ENCODE measurements at regions not wholly inside any gene's neighbourhood (a gene's known extent, or its start where the extent isn't known, plus 50 kb on each side); places are given as distances from the start of the nearest gene placed in this dataset.

DNA sequence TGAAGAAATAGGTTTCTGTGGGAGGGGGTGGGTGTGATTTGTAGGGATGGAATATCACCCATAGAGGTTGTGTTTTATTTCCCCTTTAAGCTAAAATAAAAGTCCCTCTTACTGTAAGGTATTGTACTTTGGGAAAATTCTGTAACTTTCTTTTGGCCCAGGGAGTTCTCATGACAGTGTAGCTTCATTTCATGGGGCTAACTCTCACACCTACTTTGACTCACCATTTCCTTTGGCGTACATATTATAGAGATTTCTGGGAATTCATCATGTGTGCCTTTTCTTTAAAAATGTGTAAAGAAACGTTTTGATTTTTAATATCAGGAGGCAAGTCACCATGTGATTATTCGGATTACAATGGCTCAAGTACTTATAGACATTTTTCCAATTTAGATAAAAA lies 477.7 kb upstream of the CFAP20DC start:
- no peak overlapping the region for H3K4me3 Mint-ChIP-seq
- no peaks in the 10 kb centered on the region for H3K4me1 Mint-ChIP-seq
- DNase-seq = no peak
- H3K9me3 Mint-ChIP-seq = no peaks in the 10 kb centered on the region
- no peaks in the 10 kb centered on the region for H3K27me3 Mint-ChIP-seq
- no peaks in the 10 kb centered on the region for H3K36me3 Mint-ChIP-seq
- H3K27ac Mint-ChIP-seq = no peak overlapping the region
- ATAC-seq (replicated peaks) = no peak

DNA sequence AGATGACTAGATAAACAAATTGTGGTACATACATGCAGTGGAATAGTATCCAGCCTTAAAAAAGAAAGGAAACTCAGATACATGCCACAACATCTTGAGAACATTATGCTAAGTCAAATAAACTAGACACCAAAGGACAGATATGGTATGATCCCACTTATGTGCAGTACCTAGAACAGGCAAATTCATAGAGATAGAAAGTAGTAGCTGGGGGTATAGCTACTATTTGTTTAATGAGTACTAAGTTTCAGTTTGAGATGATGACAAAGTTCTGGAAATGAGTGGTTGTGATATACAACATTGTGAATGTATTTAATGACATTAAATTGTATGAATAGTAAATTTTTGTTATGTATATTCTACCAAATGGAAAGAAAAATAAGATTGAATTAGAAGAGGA lies 477.2 kb upstream of the CFAP20DC start:
- Mint-ChIP-seq H3K27me3 (no peaks in the 10 kb centered on the region), H3K36me3 (no peaks in the 10 kb centered on the region), H3K9me3 (no peaks in the 10 kb centered on the region), H3K27ac (no peak overlapping the region), H3K4me1 (no peaks in the 10 kb centered on the region), H3K4me3 (no peak overlapping the region)
- no peak for DNase-seq
- ATAC-seq (replicated peaks) = no peak

DNA sequence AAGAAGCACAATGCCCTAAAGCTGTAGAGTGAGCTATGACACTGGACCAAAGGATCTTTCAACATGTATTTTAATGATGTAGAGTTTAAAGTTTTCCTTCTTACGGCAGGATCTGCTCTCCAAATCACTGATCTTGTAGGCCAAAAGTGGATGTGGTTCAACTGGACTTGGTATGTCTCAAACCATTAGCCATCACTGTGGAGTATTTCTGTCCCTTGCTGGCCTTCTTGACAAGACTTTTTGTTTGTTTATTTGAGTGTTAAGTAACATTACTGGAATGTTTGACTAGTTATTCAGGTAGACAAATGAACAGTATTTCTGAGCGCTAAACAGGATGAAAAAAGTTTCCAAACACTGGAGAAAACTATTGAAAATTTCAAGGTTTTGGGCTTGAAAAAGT lies 472.7 kb upstream of the CFAP20DC start:
- no peak for DNase-seq
- no peak overlapping the region for H3K27ac Mint-ChIP-seq
- ATAC-seq (replicated peaks) = no peak
- H3K4me1 Mint-ChIP-seq = no peaks in the 10 kb centered on the region
- H3K4me3 Mint-ChIP-seq = no peak overlapping the region
- H3K9me3 Mint-ChIP-seq = no peaks in the 10 kb centered on the region
- no peaks in the 10 kb centered on the region for H3K27me3 Mint-ChIP-seq
- no peaks in the 10 kb centered on the region for H3K36me3 Mint-ChIP-seq

DNA sequence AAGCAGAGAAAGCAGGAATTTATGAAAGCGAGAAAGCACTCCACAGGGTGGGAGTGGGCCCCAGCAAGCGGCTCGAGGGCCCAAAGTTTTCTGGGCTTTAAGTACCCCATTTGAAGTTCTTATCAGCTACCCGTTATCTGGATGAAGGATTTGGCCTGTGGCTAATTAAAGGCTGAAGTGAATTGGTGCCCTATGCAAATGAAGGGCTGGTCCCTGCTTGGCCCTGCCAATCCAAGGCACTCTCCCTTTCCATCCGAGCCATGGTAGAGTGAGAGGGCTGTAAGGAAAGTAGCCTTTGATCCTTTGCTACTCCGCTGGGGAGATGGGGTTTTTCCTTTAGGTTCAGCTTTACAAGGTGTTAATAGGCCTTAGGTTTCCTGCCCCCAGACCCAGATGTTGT lies 469.3 kb upstream of the CFAP20DC start:
- DNase-seq (no peak), ATAC-seq (replicated peaks) (no peak)
- Mint-ChIP-seq H3K36me3 (no peaks in the 10 kb centered on the region), H3K4me1 (no peaks in the 10 kb centered on the region), H3K9me3 (no peaks in the 10 kb centered on the region), H3K4me3 (no peak overlapping the region), H3K27me3 (no peaks in the 10 kb centered on the region), H3K27ac (no peak overlapping the region)

DNA sequence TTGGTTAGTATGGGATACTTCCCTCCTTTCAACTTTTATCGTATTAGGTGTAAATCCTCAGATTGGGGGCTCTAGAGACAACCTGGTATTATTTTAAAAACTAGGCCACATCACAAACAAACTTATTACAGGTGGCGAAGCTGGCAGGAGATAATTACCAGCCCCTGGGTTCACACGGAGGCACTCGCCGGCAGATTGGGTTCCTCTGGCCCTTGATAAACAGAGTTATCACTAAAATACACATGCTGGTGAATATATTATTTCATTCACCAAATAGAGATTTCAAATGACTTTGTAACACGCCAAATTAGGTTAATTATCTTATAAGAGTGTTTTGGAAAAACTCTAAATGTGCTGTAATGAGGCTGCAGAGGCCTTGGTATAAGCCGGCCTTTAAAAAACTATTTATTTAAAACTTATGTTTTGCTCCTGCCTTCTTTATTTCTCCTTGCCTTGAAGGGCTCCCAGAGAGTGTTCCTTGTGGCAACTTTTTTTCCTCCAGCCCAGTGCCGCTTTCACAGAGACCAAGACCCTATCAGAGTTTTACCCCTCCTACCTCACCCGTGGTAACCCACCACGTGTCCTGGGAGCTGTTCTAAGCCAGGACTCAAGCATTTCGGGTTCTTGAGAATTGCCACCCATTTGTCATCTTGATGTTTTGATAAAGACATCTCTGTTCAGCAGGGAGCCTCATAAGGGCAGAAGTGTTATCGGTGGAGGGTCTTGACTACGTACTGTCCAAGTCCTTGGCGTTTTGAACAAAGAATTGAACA lies 468.6 kb upstream of the CFAP20DC start:
- Mint-ChIP-seq H3K4me1 (no peaks in the 10 kb centered on the region), H3K27ac (no peak overlapping the region), H3K36me3 (no peaks in the 10 kb centered on the region), H3K27me3 (no peaks in the 10 kb centered on the region), H3K4me3 (no peak overlapping the region), H3K9me3 (no peaks in the 10 kb centered on the region)
- ATAC-seq (replicated peaks) = no peak
- DNase-seq = no peak

DNA sequence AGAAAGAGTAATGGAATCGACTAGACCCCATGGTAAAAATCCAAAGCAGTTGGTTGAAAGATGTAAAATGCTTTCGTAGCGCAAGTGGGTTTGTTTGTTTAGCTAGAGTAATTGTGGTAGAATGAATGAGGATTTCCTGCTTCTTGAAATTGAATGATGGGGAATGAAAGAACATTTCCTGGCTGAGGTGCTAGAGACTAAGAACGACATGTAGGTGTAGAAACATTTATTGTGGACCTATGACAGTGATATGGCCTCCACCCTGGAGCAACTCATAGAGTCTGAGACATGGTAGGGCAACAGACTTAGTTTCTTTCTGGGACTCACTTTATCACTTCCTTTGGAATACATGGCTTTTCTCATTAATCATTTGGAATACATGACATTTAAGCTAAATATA lies 467.6 kb upstream of the CFAP20DC start:
- H3K27ac Mint-ChIP-seq = no peak overlapping the region
- H3K4me1 Mint-ChIP-seq = no peaks in the 10 kb centered on the region
- DNase-seq (no peak), ATAC-seq (replicated peaks) (no peak)
- H3K9me3 Mint-ChIP-seq = no peaks in the 10 kb centered on the region
- H3K4me3 Mint-ChIP-seq = no peak overlapping the region
- H3K27me3 Mint-ChIP-seq = no peaks in the 10 kb centered on the region
- no peaks in the 10 kb centered on the region for H3K36me3 Mint-ChIP-seq

DNA sequence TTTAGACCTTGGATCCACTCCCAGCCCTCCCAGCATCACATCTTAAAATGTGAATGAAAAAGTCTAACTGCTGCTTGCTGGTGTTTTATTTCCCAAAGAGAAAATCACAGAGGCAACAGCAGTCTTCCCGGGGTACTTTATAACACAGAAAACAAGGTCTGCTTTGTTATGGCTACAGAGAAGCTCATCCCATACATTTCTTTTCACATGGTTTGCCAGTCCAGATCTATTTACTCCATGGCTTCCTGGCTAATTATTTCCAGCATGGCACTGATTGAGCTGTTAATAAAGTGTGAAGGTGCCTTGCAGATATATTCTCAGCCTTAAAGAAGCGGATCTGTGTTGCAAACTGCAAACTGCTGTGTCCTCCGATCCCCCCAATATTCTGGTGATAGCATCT lies 466.1 kb upstream of the CFAP20DC start:
- H3K36me3 Mint-ChIP-seq = no peaks in the 10 kb centered on the region
- H3K27me3 Mint-ChIP-seq = no peaks in the 10 kb centered on the region
- no peaks in the 10 kb centered on the region for H3K9me3 Mint-ChIP-seq
- DNase-seq = no peak
- H3K4me3 Mint-ChIP-seq = no peak overlapping the region
- H3K4me1 Mint-ChIP-seq = no peaks in the 10 kb centered on the region
- no peak overlapping the region for H3K27ac Mint-ChIP-seq
- ATAC-seq (replicated peaks) = no peak

DNA sequence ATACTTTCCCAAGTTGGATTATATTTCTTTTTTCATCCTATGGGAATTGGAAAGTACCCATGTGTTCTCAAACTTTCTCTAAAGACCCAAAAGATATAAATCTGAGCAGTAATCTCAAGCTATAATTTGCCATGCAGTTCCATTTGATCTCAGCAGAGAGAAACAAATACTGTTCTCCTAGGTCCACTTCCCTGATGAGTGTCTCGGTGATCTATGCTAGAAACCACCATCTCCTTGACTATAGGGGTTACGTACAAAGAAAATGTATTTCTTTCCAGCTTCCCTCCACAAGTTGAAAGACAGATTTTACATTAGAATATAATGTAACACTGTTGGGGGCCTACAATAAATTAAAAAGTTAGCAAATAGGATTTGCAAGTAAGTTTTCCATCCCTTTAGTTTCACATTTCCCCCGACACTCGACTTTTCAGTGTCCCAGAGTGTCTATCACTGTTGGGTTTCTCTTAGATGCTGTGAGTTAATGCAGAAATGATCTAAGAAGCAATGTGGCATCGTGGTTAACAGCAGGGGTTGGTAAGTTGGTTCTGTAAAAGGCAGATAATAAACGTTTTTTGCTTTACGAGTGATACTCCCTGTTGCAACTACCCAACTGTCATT lies 465.1 kb upstream of the CFAP20DC start:
- no peak for ATAC-seq (replicated peaks)
- no peaks in the 10 kb centered on the region for H3K9me3 Mint-ChIP-seq
- H3K4me1 Mint-ChIP-seq = no peaks in the 10 kb centered on the region
- DNase-seq = no peak
- no peaks in the 10 kb centered on the region for H3K36me3 Mint-ChIP-seq
- H3K4me3 Mint-ChIP-seq = no peak overlapping the region
- H3K27ac Mint-ChIP-seq = no peak overlapping the region
- H3K27me3 Mint-ChIP-seq = no peaks in the 10 kb centered on the region

DNA sequence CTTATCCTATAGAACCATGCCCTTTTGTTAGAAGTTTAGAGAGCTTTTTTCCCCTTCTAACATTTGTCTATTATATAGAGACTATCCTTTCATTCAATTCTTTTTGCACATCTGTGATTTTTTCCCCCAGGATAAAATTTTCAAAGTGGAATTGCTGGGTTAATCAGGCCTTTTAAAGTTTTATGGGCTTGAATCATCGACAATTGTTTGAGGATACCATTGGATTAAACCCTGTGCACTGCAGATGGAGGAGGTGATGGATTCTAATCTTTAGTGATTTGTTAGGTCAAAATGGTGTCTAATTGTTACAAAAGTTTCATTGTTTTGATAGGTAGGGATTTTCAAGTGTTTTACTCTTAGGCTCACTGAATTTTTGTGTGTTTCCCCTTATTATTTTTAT lies 463.7 kb upstream of the CFAP20DC start:
- ATAC-seq (replicated peaks) (no peak), DNase-seq (no peak)
- Mint-ChIP-seq H3K4me3 (no peak overlapping the region), H3K9me3 (no peaks in the 10 kb centered on the region), H3K27me3 (peaks cover 0 to 6% of the 10 kb centered on the region in 2 donors), H3K27ac (no peak overlapping the region), H3K4me1 (no peaks in the 10 kb centered on the region), H3K36me3 (no peaks in the 10 kb centered on the region)

DNA sequence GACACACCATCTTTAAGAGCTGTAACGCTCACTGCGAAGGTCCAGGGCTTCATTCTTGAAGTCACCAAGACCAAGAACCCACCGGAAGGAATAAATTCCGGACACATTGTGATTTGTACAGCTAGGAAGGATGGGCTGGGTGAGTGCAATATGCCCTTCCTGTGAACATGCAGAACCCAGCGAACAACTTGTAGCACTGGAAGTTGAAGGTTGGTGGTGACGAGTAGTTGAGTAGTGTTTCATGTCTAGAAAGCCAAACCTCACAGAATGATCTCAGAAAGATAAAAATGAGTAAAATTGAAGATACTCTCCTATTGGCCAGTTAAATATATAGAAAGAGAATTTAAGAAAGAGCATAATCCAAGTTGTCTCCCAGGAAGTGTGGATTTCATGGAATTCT lies 462.2 kb upstream of the CFAP20DC start:
- Mint-ChIP-seq H3K4me3 (no peak overlapping the region), H3K4me1 (no peaks in the 10 kb centered on the region), H3K27ac (no peak overlapping the region), H3K36me3 (no peaks in the 10 kb centered on the region), H3K27me3 (peaks cover 0 to 6% of the 10 kb centered on the region in 2 donors), H3K9me3 (no peaks in the 10 kb centered on the region)
- DNase-seq (no peak), ATAC-seq (replicated peaks) (no peak)

DNA sequence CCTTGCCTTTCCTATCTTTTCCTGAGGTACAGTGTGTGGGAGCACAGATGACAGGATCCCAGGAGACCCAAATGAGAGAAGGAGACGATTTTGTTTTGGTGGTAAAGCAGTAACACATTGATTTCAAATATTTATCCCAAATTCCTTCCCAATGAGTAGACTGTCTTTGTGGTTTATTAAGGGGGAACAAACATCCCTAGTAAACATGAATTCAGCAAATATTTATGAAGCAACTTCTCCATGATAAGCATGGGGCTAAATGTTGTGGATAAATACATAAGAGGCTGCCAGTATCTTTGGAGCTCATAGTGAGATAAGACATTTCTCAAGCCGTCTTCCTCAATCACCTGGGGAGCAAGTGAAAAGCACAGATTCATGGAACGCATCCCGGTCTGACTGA lies 460.8 kb upstream of the CFAP20DC start:
- DNase-seq (no peak), ATAC-seq (replicated peaks) (no peak)
- H3K9me3 Mint-ChIP-seq = no peaks in the 10 kb centered on the region
- H3K27ac Mint-ChIP-seq = no peak overlapping the region
- no peak overlapping the region for H3K4me3 Mint-ChIP-seq
- H3K36me3 Mint-ChIP-seq = no peaks in the 10 kb centered on the region
- no peaks in the 10 kb centered on the region for H3K4me1 Mint-ChIP-seq
- peaks cover 0 to 6% of the 10 kb centered on the region in 2 donors for H3K27me3 Mint-ChIP-seq

DNA sequence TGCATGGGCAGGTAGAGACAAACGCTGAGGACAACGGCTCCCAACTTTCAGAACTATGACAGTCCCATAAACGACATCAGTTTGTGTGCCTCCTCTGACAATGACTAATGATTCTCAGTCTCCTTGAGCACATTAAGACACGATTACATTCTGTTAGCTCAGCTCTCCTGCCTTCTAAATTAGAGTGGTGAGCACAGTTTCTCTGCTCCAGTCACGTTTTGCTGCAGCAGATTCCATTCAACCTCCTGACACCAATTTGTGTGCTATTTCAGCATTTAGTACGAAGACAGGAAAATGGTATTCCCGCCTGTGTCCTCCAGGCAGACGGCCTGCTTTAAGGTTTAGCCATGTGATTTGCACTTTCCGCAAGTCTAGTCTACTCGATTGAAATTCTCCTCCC lies 458.4 kb upstream of the CFAP20DC start:
- no peak overlapping the region for H3K27ac Mint-ChIP-seq
- H3K9me3 Mint-ChIP-seq = peaks cover 0 to 2% of the 10 kb centered on the region in 2 donors
- ATAC-seq (replicated peaks) = no peak
- H3K4me1 Mint-ChIP-seq = no peaks in the 10 kb centered on the region
- H3K36me3 Mint-ChIP-seq = no peaks in the 10 kb centered on the region
- no peak for DNase-seq
- no peak overlapping the region for H3K4me3 Mint-ChIP-seq
- peaks cover 0 to 6% of the 10 kb centered on the region in 2 donors for H3K27me3 Mint-ChIP-seq

DNA sequence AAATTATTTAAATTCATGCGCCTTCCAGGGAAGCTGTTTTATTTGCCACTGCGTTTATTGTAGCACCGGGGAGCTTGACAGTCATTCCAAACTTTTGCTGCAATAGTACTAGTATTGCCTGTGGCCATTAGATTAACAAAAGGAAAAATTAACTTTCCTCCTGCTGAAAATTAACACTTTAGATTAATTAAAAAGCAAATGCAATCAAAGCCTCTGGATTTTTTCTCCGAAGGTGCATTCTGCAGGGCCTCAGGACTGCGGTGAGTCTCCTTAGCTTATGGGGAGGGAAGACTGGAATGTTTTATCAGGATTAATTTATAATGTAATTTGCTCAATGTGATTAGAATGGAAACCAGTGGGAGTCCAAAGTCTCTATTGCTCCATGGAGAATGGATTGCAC lies 456.4 kb upstream of the CFAP20DC start:
- no peaks in the 10 kb centered on the region for H3K36me3 Mint-ChIP-seq
- H3K27me3 Mint-ChIP-seq = peaks cover 0 to 6% of the 10 kb centered on the region in 2 donors
- peaks cover 0 to 2% of the 10 kb centered on the region in 2 donors for H3K9me3 Mint-ChIP-seq
- DNase-seq = no peak
- H3K27ac Mint-ChIP-seq = no peak overlapping the region
- no peak for ATAC-seq (replicated peaks)
- H3K4me1 Mint-ChIP-seq = no peaks in the 10 kb centered on the region
- H3K4me3 Mint-ChIP-seq = no peak overlapping the region

DNA sequence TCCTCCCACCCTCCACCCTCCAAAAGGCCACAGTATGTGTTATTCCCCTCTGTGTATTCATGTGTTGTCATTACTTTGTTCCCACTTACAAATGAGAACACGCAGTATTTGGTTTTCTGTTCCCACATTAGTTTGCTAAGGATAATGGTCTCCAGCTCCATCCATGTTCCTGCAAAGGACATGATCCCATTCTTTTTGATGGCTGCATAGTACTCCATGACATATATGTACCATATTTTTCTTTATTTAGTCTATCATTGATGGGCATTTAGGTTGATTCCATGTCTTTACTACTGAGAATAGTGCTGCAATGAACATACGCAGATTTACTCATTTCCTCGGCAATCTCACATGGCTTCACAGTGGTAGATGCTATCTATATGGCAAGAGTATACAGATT lies 453.6 kb upstream of the CFAP20DC start:
- no peaks in the 10 kb centered on the region for H3K4me1 Mint-ChIP-seq
- H3K27me3 Mint-ChIP-seq = peaks cover 0 to 3% of the 10 kb centered on the region in 2 donors
- H3K27ac Mint-ChIP-seq = no peak overlapping the region
- no peak overlapping the region for H3K4me3 Mint-ChIP-seq
- DNase-seq (no peak), ATAC-seq (replicated peaks) (no peak)
- H3K36me3 Mint-ChIP-seq = no peaks in the 10 kb centered on the region
- H3K9me3 Mint-ChIP-seq = peaks cover 0 to 2% of the 10 kb centered on the region in 2 donors

DNA sequence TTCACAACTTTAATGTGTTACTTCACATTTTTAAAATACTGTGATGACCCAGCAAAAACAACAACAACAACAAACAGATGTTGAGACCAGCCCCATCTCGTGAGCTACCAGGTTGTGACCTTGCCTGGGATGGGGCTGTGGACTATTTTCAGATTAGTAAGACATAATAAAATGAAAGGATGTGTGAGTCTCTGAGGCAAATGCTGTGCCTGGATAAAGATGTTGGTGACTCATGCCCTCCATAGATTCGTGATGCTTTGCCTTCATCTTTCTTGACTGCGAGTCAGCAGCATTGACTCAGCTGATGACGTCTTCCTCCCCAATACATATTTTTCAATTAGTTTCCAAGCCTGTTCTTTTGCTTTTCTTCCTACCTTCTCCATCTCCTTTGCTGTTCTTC lies 453.0 kb upstream of the CFAP20DC start:
- DNase-seq = no peak
- Mint-ChIP-seq H3K4me1 (no peaks in the 10 kb centered on the region), H3K9me3 (peaks cover 0 to 2% of the 10 kb centered on the region in 2 donors), H3K27ac (no peak overlapping the region), H3K4me3 (no peak overlapping the region), H3K27me3 (peaks cover 0 to 3% of the 10 kb centered on the region in 2 donors), H3K36me3 (no peaks in the 10 kb centered on the region)
- ATAC-seq (replicated peaks) = no peak

All from stimulated activated naive B cell treated with anti-CD40 and anti-IgM and Interleukin-4, amounts not matched to agents 10 μg/mL and 1 μg/mL and 100 μg/mL, for 72 hours (primary cell).